ENCODE measurements at regions not wholly inside any gene's neighbourhood (a gene's known extent, or its start where the extent isn't known, plus 50 kb on each side); places are given as distances from the start of the nearest gene placed in this dataset.

- no peak overlapping the region for H2AFZ ChIP-seq (ENCODE audit: low read length)
- TF ChIP-seq EZH2phosphoT487 (IDR thresholded peaks at IDR 0.05; ENCODE audit: borderline replicate concordance, low read length) (no peak), EZH2 (IDR thresholded peaks at IDR 0.05; ENCODE audit: low read length, unreplicated experiment) (no peak), CTCF (conservative IDR thresholded peaks at IDR 0.05; ENCODE audit: low read depth, low read length) (no peak)
- no peaks in the 10 kb centered on the region for H3K9me2 ChIP-seq (replicated peaks; ENCODE audit: low read length)
- CTCF ChIA-PET, result no interaction called here
- H3K27ac ChIP-seq (ENCODE audit: low read length), result no peak overlapping the region
- H3K9ac ChIP-seq (ENCODE audit: low read length), result no peak overlapping the region
- DNase-seq (no peak), ATAC-seq (no peak)
- no TSS peak for BruUV-seq (replicated peaks)
- H3K4me2 ChIP-seq (ENCODE audit: low read length), result no peak overlapping the region
- POLR2A ChIA-PET (ENCODE audit: unreplicated experiment), result no interaction called here
- H3K27me3 ChIP-seq (ENCODE audit: low read length), result no peaks in the 10 kb centered on the region
- H3K36me3 ChIP-seq (ENCODE audit: low read depth, low read length), result no peaks in the 10 kb centered on the region
- H3K4me3 ChIP-seq (ENCODE audit: low read length), result no peak overlapping the region
- no peaks in the 10 kb centered on the region for H4K20me1 ChIP-seq (ENCODE audit: low read length)
- no peaks in the 10 kb centered on the region for H3K9me3 ChIP-seq (ENCODE audit: low read length)
- no peaks in the 10 kb centered on the region for H3F3A ChIP-seq (ENCODE audit: low read length, unreplicated experiment)
- no peaks in the 10 kb centered on the region for H3K79me2 ChIP-seq (ENCODE audit: low read length)
- intact Hi-C loops (cut with micrococcal nuclease), result no loop called here
- H3K4me1 ChIP-seq (ENCODE audit: insufficient read depth, low read length), result no peaks in the 10 kb centered on the region
Measured at GRCh38 chr10:83667594-83667993, 471.7 kb upstream of the GHITM start.

- no peaks in the 10 kb centered on the region for H4K20me1 ChIP-seq (ENCODE audit: low read length)
- no peak overlapping the region for H3K4me2 ChIP-seq (ENCODE audit: low read length)
- TF ChIP-seq CTCF (conservative IDR thresholded peaks at IDR 0.05; ENCODE audit: low read depth, low read length) (no peak), EZH2 (IDR thresholded peaks at IDR 0.05; ENCODE audit: low read length, unreplicated experiment) (no peak), EZH2phosphoT487 (IDR thresholded peaks at IDR 0.05; ENCODE audit: borderline replicate concordance, low read length) (no peak)
- BruUV-seq (replicated peaks), result no TSS peak
- H3F3A ChIP-seq (ENCODE audit: low read length, unreplicated experiment), result no peaks in the 10 kb centered on the region
- H3K4me1 ChIP-seq (ENCODE audit: insufficient read depth, low read length), result no peaks in the 10 kb centered on the region
- no peak overlapping the region for H3K9ac ChIP-seq (ENCODE audit: low read length)
- H3K9me2 ChIP-seq (replicated peaks; ENCODE audit: low read length), result no peaks in the 10 kb centered on the region
- ChIA-PET CTCF (no interaction called here), POLR2A (ENCODE audit: unreplicated experiment) (no interaction called here)
- ATAC-seq (no peak), DNase-seq (no peak)
- no peak overlapping the region for H3K27ac ChIP-seq (ENCODE audit: low read length)
- H3K9me3 ChIP-seq (ENCODE audit: low read length), result no peaks in the 10 kb centered on the region
- H3K27me3 ChIP-seq (ENCODE audit: low read length), result no peaks in the 10 kb centered on the region
- H3K36me3 ChIP-seq (ENCODE audit: low read depth, low read length), result no peaks in the 10 kb centered on the region
- H2AFZ ChIP-seq (ENCODE audit: low read length), result no peak overlapping the region
- H3K79me2 ChIP-seq (ENCODE audit: low read length), result no peaks in the 10 kb centered on the region
- H3K4me3 ChIP-seq (ENCODE audit: low read length), result no peak overlapping the region
- intact Hi-C loops (cut with micrococcal nuclease), result no loop called here
Measured at GRCh38 chr10:83673316-83673715, 466.0 kb upstream of the GHITM start.

- H3K9me3 ChIP-seq (ENCODE audit: low read length), result no peaks in the 10 kb centered on the region
- no peak overlapping the region for H3K4me3 ChIP-seq (ENCODE audit: low read length)
- TF ChIP-seq EZH2phosphoT487 (IDR thresholded peaks at IDR 0.05; ENCODE audit: borderline replicate concordance, low read length) (no peak), EZH2 (IDR thresholded peaks at IDR 0.05; ENCODE audit: low read length, unreplicated experiment) (no peak), CTCF (conservative IDR thresholded peaks at IDR 0.05; ENCODE audit: low read depth, low read length) (no peak)
- no peak overlapping the region for H2AFZ ChIP-seq (ENCODE audit: low read length)
- no peaks in the 10 kb centered on the region for H3K27me3 ChIP-seq (ENCODE audit: low read length)
- H3K27ac ChIP-seq (ENCODE audit: low read length), result no peak overlapping the region
- no peaks in the 10 kb centered on the region for H3K79me2 ChIP-seq (ENCODE audit: low read length)
- DNase-seq (no peak), ATAC-seq (no peak)
- no peaks in the 10 kb centered on the region for H3F3A ChIP-seq (ENCODE audit: low read length, unreplicated experiment)
- no peaks in the 10 kb centered on the region for H3K4me1 ChIP-seq (ENCODE audit: insufficient read depth, low read length)
- no peak overlapping the region for H3K4me2 ChIP-seq (ENCODE audit: low read length)
- H3K9ac ChIP-seq (ENCODE audit: low read length), result no peak overlapping the region
- ChIA-PET POLR2A (ENCODE audit: unreplicated experiment) (no interaction called here), CTCF (no interaction called here)
- H4K20me1 ChIP-seq (ENCODE audit: low read length), result no peaks in the 10 kb centered on the region
- BruUV-seq (replicated peaks), result no TSS peak
- H3K36me3 ChIP-seq (ENCODE audit: low read depth, low read length), result no peaks in the 10 kb centered on the region
- intact Hi-C loops (cut with micrococcal nuclease), result no loop called here
- H3K9me2 ChIP-seq (replicated peaks; ENCODE audit: low read length), result no peaks in the 10 kb centered on the region
Measured at GRCh38 chr10:83677795-83678194, 461.5 kb upstream of the GHITM start.

Measured in PC-3 (cell line).